Nephron (organoid): ENCODE measurements at regions not wholly inside any gene's neighbourhood (a gene's known extent, or its start where the extent isn't known, plus 50 kb on each side); places are given as distances from the start of the nearest gene placed in this dataset.
"Not testable (repeated sequence)": the region's sequence is repeated elsewhere in the genome, so short reads cannot be mapped to it uniquely, and the experiment has no call there.

ENCODE experiments used
- H3K27ac Mint-ChIP-seq, 3 experiments: 2 replicates each; pipeline ENCODE4 v1.8.0; 2020; ENCODE audit warnings: mixed read lengths in 3 of 3, mild to moderate bottlenecking in 2 of 3, moderate library complexity in 1 of 3
- H3K27me3 Mint-ChIP-seq: 2 replicates; pipeline ENCODE4 v1.8.0; 2021; ENCODE audit warnings: low read depth, mild to moderate bottlenecking, moderate library complexity, mixed read lengths
- H3K36me3 Mint-ChIP-seq: 2 replicates; pipeline ENCODE4 v1.8.0; 2020; ENCODE audit warnings: low read depth, mixed read lengths
- H3K4me1 Mint-ChIP-seq: 2 replicates; pipeline ENCODE4 v1.8.0; 2020; ENCODE audit warnings: mixed read lengths
- H3K4me3 Mint-ChIP-seq, 3 experiments: 2 replicates each; pipeline ENCODE4 v1.8.0; 2020; ENCODE audit warnings: mild to moderate bottlenecking in 3 of 3, mixed read lengths in 3 of 3, moderate library complexity in 2 of 3
- H3K9me3 Mint-ChIP-seq: 2 replicates; pipeline ENCODE4 v1.8.0; 2020; ENCODE audit warnings: mixed read lengths
- CTCF ChIP-seq, 3 experiments: fragments of 200-600 bp; sonication (generic); IDR thresholded peaks; one replicate each; pipeline ENCODE4 v1.5.0; 2021; ENCODE audit warnings: antibody characterized with exemption in 3 of 3; ENCODE audit not compliant: unreplicated experiment in 3 of 3

- H3K4me1 Mint-ChIP-seq, result no peaks in the 10 kb centered on the region
- H3K27me3 Mint-ChIP-seq, result no peaks in the 10 kb centered on the region
- no peak for TF ChIP-seq CTCF (IDR thresholded peaks at IDR 0.05; ENCODE audit: unreplicated experiment in 3 of 3)
- no peak overlapping the region for H3K27ac Mint-ChIP-seq
- H3K36me3 Mint-ChIP-seq, result no peaks in the 10 kb centered on the region
- no peak overlapping the region for H3K4me3 Mint-ChIP-seq
- no peaks in the 10 kb centered on the region for H3K9me3 Mint-ChIP-seq
These were observed 277.0 kb upstream of the MAP2 start for GRCh38 chr2:209146682-209147320.

- TF ChIP-seq CTCF (IDR thresholded peaks at IDR 0.05; ENCODE audit: unreplicated experiment in 3 of 3), result no peak
- Mint-ChIP-seq H3K27me3 (no peaks in the 10 kb centered on the region), H3K36me3 (no peaks in the 10 kb centered on the region), H3K9me3 (no peaks in the 10 kb centered on the region), H3K4me1 (no peaks in the 10 kb centered on the region), H3K27ac (no peak overlapping the region), H3K4me3 (no peak overlapping the region)
These were observed 275.9 kb upstream of the MAP2 start for GRCh38 chr2:209147981-209148380.

DNA sequence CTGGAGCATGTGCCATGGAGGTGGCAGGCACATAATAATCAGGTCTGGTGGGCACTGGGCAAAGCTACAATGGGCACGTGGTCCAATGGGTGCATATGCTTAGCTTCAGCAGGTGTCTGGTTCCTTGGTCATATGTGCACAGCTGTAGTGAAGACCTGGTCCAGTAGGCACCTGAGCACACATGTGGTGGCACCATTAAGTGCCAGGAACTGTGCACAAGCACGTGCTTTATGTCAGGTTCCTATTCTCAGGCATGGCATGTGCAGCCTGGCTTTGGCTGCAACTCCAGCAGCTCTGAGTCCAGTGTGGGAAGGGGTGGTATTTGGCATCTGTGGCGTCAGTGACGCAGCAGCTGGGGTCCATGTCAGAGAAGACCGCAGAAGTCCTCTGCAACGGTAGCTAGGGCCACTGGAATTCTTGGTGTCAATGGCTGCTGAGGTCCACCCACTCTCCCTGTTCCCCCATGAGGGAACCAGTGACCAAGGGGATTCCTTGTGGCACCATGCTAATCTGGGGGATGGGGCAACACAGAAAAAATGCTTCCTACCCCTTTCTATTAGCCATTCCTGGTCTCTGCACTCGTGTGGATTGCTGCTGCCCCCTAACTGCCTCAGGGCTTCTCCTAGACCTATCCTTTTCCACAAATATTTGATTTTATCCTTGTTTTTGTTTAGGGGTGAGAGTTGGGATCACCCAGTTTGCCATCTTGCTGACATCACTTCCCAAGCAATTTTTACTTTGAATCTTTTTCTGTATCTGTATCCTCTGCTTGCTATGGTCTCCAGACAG lies 262.9 kb upstream of the MAP2 start:
- H3K4me1 Mint-ChIP-seq, result no peaks in the 10 kb centered on the region
- H3K27ac Mint-ChIP-seq, result no peak overlapping the region
- H3K27me3 Mint-ChIP-seq, result no peaks in the 10 kb centered on the region
- H3K36me3 Mint-ChIP-seq, result no peaks in the 10 kb centered on the region
- TF ChIP-seq CTCF (IDR thresholded peaks at IDR 0.05; ENCODE audit: unreplicated experiment in 3 of 3), result no peak
- no peaks in the 10 kb centered on the region for H3K9me3 Mint-ChIP-seq
- H3K4me3 Mint-ChIP-seq, result no peak overlapping the region

- H3K36me3 Mint-ChIP-seq, result no peaks in the 10 kb centered on the region
- no peak overlapping the region for H3K4me3 Mint-ChIP-seq
These were observed 261.7 kb upstream of the MAP2 start for GRCh38 chr2:209162129-209162528.

DNA sequence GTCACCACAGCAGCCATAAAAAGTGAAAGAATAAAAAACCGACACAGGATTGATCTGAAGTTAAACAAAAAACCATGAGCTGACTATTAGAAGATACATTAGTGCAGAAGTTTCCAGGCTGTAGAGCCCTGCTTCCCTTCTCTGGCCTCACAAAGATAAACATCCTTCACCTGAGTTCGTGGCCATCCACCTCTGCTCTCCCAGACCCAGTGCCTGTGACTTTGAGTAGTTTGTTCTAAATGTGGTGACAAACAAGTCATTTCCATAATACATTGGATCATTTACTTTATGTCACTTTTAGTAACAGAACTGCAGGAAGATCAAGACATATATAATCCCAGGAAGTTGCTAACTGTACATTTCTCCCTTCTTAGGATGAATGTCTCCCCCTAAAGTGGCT lies 241.9 kb upstream of the MAP2 start:
- peaks cover 3% of the 10 kb centered on the region for H3K27me3 Mint-ChIP-seq
- H3K4me1 Mint-ChIP-seq, result no peaks in the 10 kb centered on the region
- H3K36me3 Mint-ChIP-seq, result no peaks in the 10 kb centered on the region
- TF ChIP-seq CTCF (IDR thresholded peaks at IDR 0.05; ENCODE audit: unreplicated experiment in 3 of 3), result no peak
- peaks cover 4% of the 10 kb centered on the region for H3K9me3 Mint-ChIP-seq
- no peak overlapping the region for H3K27ac Mint-ChIP-seq
- H3K4me3 Mint-ChIP-seq, result no peak overlapping the region

More at GRCh38 chr2:209162129-209162528, 261.7 kb upstream of the MAP2 start:
- H3K9me3 Mint-ChIP-seq, result no peaks in the 10 kb centered on the region
- no peak overlapping the region for H3K27ac Mint-ChIP-seq
- H3K4me1 Mint-ChIP-seq, result no peaks in the 10 kb centered on the region
- no peak for TF ChIP-seq CTCF (IDR thresholded peaks at IDR 0.05; ENCODE audit: unreplicated experiment in 3 of 3)
- H3K27me3 Mint-ChIP-seq, result no peaks in the 10 kb centered on the region

- H3K27ac Mint-ChIP-seq, H3K9me3 Mint-ChIP-seq, H3K4me1 Mint-ChIP-seq, H3K4me3 Mint-ChIP-seq, H3K36me3 Mint-ChIP-seq, H3K27me3 Mint-ChIP-seq: not testable (repeated sequence)
These were observed 237.0 kb upstream of the MAP2 start for GRCh38 chr2:209186886-209187285.
